ENCODE measurements at regions not wholly inside any gene's neighbourhood (a gene's known extent, or its start where the extent isn't known, plus 50 kb on each side); places are given as distances from the start of the nearest gene placed in this dataset.

DNA sequence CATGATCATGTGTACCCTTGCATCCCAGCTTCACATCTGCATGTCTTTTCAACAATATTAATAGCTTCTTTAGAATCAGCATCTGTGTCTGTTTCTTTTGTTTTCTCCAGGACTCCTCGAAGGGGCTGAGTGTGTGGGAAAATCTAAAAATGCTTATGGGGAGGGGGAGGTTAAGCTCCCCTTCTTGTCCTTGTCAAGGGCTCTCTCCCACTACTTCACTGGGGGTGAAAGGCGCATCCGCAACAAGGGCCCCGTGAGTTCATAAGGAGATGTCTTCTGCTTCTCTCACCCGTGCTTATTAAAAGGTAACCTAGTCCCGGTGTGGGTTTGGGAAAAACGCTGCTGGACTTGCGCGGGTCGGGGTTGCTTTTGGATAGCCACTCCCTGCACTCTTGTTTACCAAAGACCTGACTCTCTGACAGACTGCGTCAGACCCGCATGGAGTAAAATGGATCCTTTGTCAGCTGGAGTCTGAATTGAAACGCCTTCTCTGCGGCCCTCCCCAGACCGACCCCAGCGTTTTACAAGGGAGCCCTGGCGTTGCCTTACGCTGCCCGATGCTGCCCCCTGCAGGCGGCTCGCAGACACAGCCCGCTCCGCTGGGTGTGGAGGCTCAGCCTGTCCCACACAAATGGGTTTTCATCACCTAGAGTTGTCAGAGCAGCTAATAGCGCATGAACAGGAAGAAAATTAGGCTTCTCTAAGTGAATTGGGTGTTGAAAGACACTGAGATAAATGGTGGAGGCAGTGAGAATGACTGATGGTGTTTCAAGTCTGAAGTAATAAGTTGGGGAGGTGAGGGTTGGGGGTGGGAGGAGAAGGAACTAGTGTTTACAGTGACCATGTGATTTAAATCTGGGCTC is 53.8 kb downstream of the IER5 start (continued):
- TF ChIP-seq ZNF394 (tag by site-specific recombination; IDR thresholded peaks at IDR 0.05; ENCODE audit: borderline replicate concordance) (peak; percentile 32; the same call in 1 of the 2 replicates), ZNF138 (tag by site-specific recombination; IDR thresholded peaks at IDR 0.05; ENCODE audit: borderline replicate concordance) (no peak), MZF1 (tag by site-specific recombination; IDR thresholded peaks at IDR 0.05; ENCODE audit: borderline replicate concordance) (no peak), ZNF350 (tag by site-specific recombination; IDR thresholded peaks at IDR 0.05) (no peak), ZNF404 (tag by site-specific recombination; IDR thresholded peaks at IDR 0.05) (no peak), ZFP37 (tag by site-specific recombination; IDR thresholded peaks at IDR 0.05) (no peak), ZNF184 (tag by site-specific recombination; IDR thresholded peaks at IDR 0.05) (no peak), ZNF146 (tag by site-specific recombination; IDR thresholded peaks at IDR 0.05) (no peak), ZNF398 (tag by site-specific recombination; IDR thresholded peaks at IDR 0.05) (no peak), ZNF266 (tag by site-specific recombination; IDR thresholded peaks at IDR 0.05; ENCODE audit: low read depth) (no peak), TRIM28 (IDR thresholded peaks at IDR 0.05; ENCODE audit: borderline replicate concordance, low read length) (peak; percentile 58; the same call in 1 of the 2 replicates), ZNF654 (tag by site-specific recombination; IDR thresholded peaks at IDR 0.05; ENCODE audit: low read depth) (peak; percentile 94), ZNF426 (tag by site-specific recombination; IDR thresholded peaks at IDR 0.05) (no peak), ZNF561 (tag by site-specific recombination; IDR thresholded peaks at IDR 0.05; ENCODE audit: borderline replicate concordance) (peak; percentile 28), ZNF121 (tag by site-specific recombination; IDR thresholded peaks at IDR 0.05) (peak; percentile 99), HOXC10 (CRISPR knock-in tag; IDR thresholded peaks at IDR 0.05) (no peak), ZSCAN16 (tag by site-specific recombination; IDR thresholded peaks at IDR 0.05) (peak; percentile 42; the same call in 1 of the 2 replicates), ZNF843 (tag by site-specific recombination; IDR thresholded peaks at IDR 0.05) (no peak), ZNF623 (tag by site-specific recombination; IDR thresholded peaks at IDR 0.05) (no peak), ZNF677 (tag by site-specific recombination; IDR thresholded peaks at IDR 0.05) (no peak), BCL11A (tag by site-specific recombination; IDR thresholded peaks at IDR 0.05; ENCODE audit: low read depth) (no peak), ZFP3 (tag by site-specific recombination; IDR thresholded peaks at IDR 0.05; ENCODE audit: low read depth) (no peak), ZNF473 (tag by site-specific recombination; IDR thresholded peaks at IDR 0.05) (no peak), ZNF571 (tag by site-specific recombination; IDR thresholded peaks at IDR 0.05) (no peak), GLIS2 (tag by site-specific recombination; IDR thresholded peaks at IDR 0.05) (peak; percentile 84), ZNF132 (tag by site-specific recombination; IDR thresholded peaks at IDR 0.05; ENCODE audit: borderline replicate concordance) (no peak), ZBTB17 (tag by site-specific recombination; IDR thresholded peaks at IDR 0.05) (peak; percentile 79), ZNF23 (tag by site-specific recombination; IDR thresholded peaks at IDR 0.05; ENCODE audit: borderline replicate concordance) (no peak)
- TF ChIP-seq, protein P1, sequence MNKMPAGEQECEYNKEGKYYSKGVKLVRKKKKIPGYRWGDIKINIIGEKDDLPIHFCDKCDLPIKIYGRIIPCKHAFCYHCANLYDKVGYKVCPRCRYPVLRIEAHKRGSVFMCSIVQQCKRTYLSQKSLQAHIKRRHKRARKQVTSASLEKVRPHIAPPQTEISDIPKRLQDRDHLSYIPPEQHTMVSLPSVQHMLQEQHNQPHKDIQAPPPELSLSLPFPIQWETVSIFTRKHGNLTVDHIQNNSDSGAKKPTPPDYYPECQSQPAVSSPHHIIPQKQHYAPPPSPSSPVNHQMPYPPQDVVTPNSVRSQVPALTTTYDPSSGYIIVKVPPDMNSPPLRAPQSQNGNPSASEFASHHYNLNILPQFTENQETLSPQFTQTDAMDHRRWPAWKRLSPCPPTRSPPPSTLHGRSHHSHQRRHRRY (tag by site-specific recombination; IDR thresholded peaks at IDR 0.05) = no peak
- TF ChIP-seq, protein P2, sequence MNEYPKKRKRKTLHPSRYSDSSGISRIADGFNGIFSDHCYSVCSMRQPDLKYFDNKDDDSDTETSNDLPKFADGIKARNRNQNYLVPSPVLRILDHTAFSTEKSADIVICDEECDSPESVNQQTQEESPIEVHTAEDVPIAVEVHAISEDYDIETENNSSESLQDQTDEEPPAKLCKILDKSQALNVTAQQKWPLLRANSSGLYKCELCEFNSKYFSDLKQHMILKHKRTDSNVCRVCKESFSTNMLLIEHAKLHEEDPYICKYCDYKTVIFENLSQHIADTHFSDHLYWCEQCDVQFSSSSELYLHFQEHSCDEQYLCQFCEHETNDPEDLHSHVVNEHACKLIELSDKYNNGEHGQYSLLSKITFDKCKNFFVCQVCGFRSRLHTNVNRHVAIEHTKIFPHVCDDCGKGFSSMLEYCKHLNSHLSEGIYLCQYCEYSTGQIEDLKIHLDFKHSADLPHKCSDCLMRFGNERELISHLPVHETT (tag by site-specific recombination; IDR thresholded peaks at IDR 0.05) = 0 out of 2 replicates have a peak, but pooled peaks have one; percentile 46
- TF ChIP-seq, protein P3, sequence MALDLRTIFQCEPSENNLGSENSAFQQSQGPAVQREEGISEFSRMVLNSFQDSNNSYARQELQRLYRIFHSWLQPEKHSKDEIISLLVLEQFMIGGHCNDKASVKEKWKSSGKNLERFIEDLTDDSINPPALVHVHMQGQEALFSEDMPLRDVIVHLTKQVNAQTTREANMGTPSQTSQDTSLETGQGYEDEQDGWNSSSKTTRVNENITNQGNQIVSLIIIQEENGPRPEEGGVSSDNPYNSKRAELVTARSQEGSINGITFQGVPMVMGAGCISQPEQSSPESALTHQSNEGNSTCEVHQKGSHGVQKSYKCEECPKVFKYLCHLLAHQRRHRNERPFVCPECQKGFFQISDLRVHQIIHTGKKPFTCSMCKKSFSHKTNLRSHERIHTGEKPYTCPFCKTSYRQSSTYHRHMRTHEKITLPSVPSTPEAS (tag by site-specific recombination; IDR thresholded peaks at IDR 0.05) = no peak
